GM19324 (cell line): ENCODE measurements at regions not wholly inside any gene's neighbourhood (a gene's known extent, or its start where the extent isn't known, plus 50 kb on each side); places are given as distances from the start of the nearest gene placed in this dataset.
"Not testable (repeated sequence)": the region's sequence is repeated elsewhere in the genome, so short reads cannot be mapped to it uniquely, and the experiment has no call there.

ENCODE experiments used
- ATAC-seq: cut with Tn5 transposase; IDR thresholded peaks from one replicate; pipeline ENCODE4 v1.9.1; 2021; ENCODE audit warnings: mild to moderate bottlenecking, moderate library complexity; ENCODE audit not compliant: unreplicated experiment, low FRiP score

GRCh38 chr14:66001356-66001755 lies 484.8 kb upstream of the CCDC196 start:
- no peak for ATAC-seq

- ATAC-seq = no peak
These were observed 483.0 kb upstream of the CCDC196 start for GRCh38 chr14:66003082-66003730.

GRCh38 chr14:66005900-66006434 lies 480.2 kb upstream of the CCDC196 start:
- ATAC-seq = no peak

- no peak for ATAC-seq
These were observed 477.5 kb upstream of the CCDC196 start for GRCh38 chr14:66008631-66009030.

GRCh38 chr14:66009089-66009488 lies 477.1 kb upstream of the CCDC196 start:
- ATAC-seq = no peak

- ATAC-seq = no peak
These were observed 475.5 kb upstream of the CCDC196 start for GRCh38 chr14:66010695-66011094.

- no peak for ATAC-seq
These were observed 474.3 kb upstream of the CCDC196 start for GRCh38 chr14:66011855-66012254.

- not testable (repeated sequence) for ATAC-seq
These were observed 472.6 kb upstream of the CCDC196 start for GRCh38 chr14:66013607-66014006.

- no peak for ATAC-seq
These were observed 470.9 kb upstream of the CCDC196 start for GRCh38 chr14:66015071-66015780.

- no peak for ATAC-seq
These were observed 468.2 kb upstream of the CCDC196 start for GRCh38 chr14:66017927-66018326.

GRCh38 chr14:66022526-66022925 lies 463.6 kb upstream of the CCDC196 start:
- ATAC-seq = no peak

- no peak for ATAC-seq
These were observed 460.4 kb upstream of the CCDC196 start for GRCh38 chr14:66025779-66026178.

- ATAC-seq = not testable (repeated sequence)
These were observed 454.2 kb upstream of the CCDC196 start for GRCh38 chr14:66031981-66032380.

GRCh38 chr14:66032800-66033199 lies 453.4 kb upstream of the CCDC196 start:
- ATAC-seq = no peak

GRCh38 chr14:66036547-66036946 lies 449.6 kb upstream of the CCDC196 start:
- ATAC-seq = no peak

- ATAC-seq = no peak
These were observed 448.8 kb upstream of the CCDC196 start for GRCh38 chr14:66037361-66037760.

GRCh38 chr14:66038212-66038611 lies 448.0 kb upstream of the CCDC196 start:
- ATAC-seq = no peak

GRCh38 chr14:66038618-66039017 lies 447.6 kb upstream of the CCDC196 start:
- no peak for ATAC-seq

- ATAC-seq = no peak
These were observed 446.7 kb upstream of the CCDC196 start for GRCh38 chr14:66039495-66039894.

- no peak for ATAC-seq
These were observed 444.6 kb upstream of the CCDC196 start for GRCh38 chr14:66041582-66041981.

GRCh38 chr14:66043921-66044320 lies 442.2 kb upstream of the CCDC196 start:
- no peak for ATAC-seq

- no peak for ATAC-seq
These were observed 440.6 kb upstream of the CCDC196 start for GRCh38 chr14:66045572-66046021.
